Heart left ventricle (tissue), 16 donors: ENCODE measurements at regions not wholly inside any gene's neighbourhood (a gene's known extent, or its start where the extent isn't known, plus 50 kb on each side); places are given as distances from the start of the nearest gene placed in this dataset.

Experiments used
- ATAC-seq, 4 donors: fragments of 200-7000 bp; cut with Tn5 transposase; one replicate each; pipeline ENCODE4 v1.9.1; 2020 to 2022; ENCODE audit warnings: moderate library complexity in 4 of 4, mild to moderate bottlenecking in 3 of 4, moderate number of reproducible peaks in 1 of 4
- DNase-seq, 5 donors: peaks; one replicate each; pipeline ENCODE4 v3.0.0-alpha.2; 2020
- H3K27ac ChIP-seq, 12 donors: fragments of 200-600 bp; sonication (generic) in 4 of 12; one replicate each; pipeline versions ENCODE4 v1.5.0 to v1.8.0; 2016 to 2022; ENCODE audit warnings: mild to moderate bottlenecking in 2 of 12
- H3K27me3 ChIP-seq, 9 donors: fragments of 200-600 bp; sonication (generic) in 2 of 9; one replicate each; pipeline versions ENCODE4 v1.5.1 to v1.8.0; 2016 to 2022; ENCODE audit warnings: mild to moderate bottlenecking in 3 of 9
- H3K36me3 ChIP-seq, 9 donors: fragments of 200-600 bp; sonication (generic) in 2 of 9; one replicate each; pipeline versions ENCODE4 v1.5.0 to v1.8.0; 2018 to 2022; ENCODE audit warnings: mild to moderate bottlenecking in 2 of 9
- H3K4me1 ChIP-seq, 12 donors: fragments of 200-600 bp; sonication (generic) in 4 of 12; one replicate each; pipeline versions ENCODE4 v1.5.0 to v1.8.0; 2016 to 2022; ENCODE audit warnings: mild to moderate bottlenecking in 3 of 12
- H3K4me3 ChIP-seq, 12 donors: fragments of 200-600 bp; sonication (generic) in 4 of 12; one replicate each; pipeline versions ENCODE4 v1.5.0 to v1.8.0; 2017 to 2022; ENCODE audit warnings: mild to moderate bottlenecking in 9 of 12, moderate library complexity in 4 of 12
- H3K9me3 ChIP-seq, 12 donors: fragments of 200-600 bp; sonication (generic) in 4 of 12; one replicate each; pipeline versions ENCODE4 v1.5.0 to v1.8.0; 2016 to 2022; ENCODE audit warnings: mild to moderate bottlenecking in 1 of 12
- CTCF ChIP-seq, 12 donors: fragments of 200-600 bp; sonication (generic) in 4 of 12; IDR thresholded peaks; one replicate each; pipeline versions ENCODE4 v1.5.0 to v1.8.0; 2018 to 2022; ENCODE audit warnings: antibody characterized with exemption in 12 of 12, mild to moderate bottlenecking in 5 of 12
- POLR2A ChIP-seq, 2 donors: fragments of 450-650 bp; IDR thresholded peaks; one replicate each; pipeline ENCODE4 v1.6.1; 2017; ENCODE audit warnings: antibody characterized with exemption in 2 of 2, mild to moderate bottlenecking in 2 of 2, moderate library complexity in 2 of 2
- WGBS, 4 donors: extraction: QIAGEN DNeasy Blood & Tissue Kit in 2 of 4; methylation state at CpG; one replicate each; pipeline versions ENCODE4 v1.1.5 to v1.1.7; 2013 to 2018; 5-methylcytosine and 5-hydroxymethylcytosine counted together
- intact Hi-C, 10 donors: fragments of 100-400 bp; cut with DNase I; formaldehyde crosslinking; loops; one replicate each; pipeline versions ENCODE4 v1.11.1 to v1.14.2; 2022
- donor health status: ischemic (EF 13 %, LVEDD 7.1; RV severe dilation, severe dysfunction).
- donor health status: healthy with polysubstance abuse.
- donor health status: DM: no; HTN: yes; CAD: no.
- donor health status: DM: no; HTN: no; CAD: no.
- donor health status: ischemic (EF 25% LVEDD 6.9; RV normal size, moderate dysfunction).
- donor health status: ischemic (EF 25% LVEDD 5.7; RV mildly dilated, moderate dysfunction).
- donor health status: healthy.
- donor health status: DM: yes; HTN: yes; CAD: no.
- donor health status: ischemic (EF 35%, LVEDD 5.7; RV mildly dilated, moderate dysfunction).
- donor health status: nonischemic (EF 11% LVEDD 7.7; RV severe dilation, severe dysfunction).
- donor health status: DM: yes; HTN: yes; CAD: no.
- donor health status: PGD.
- donor health status: ischemic (EF 29% LVEDD 5.4; RV normal size, mild dysfunction).
- donor health status: nonischemic (EF 23%, LVEDD 6.1; RV moderate dilation, normal function).

- Histone ChIP-seq H3K9me3 (no peaks in the 10 kb centered on the region), H3K4me3 (no peak overlapping the region), H3K4me1 (peaks cover 0 to 18% (median 0%) of the 10 kb centered on the region in 12 donors), H3K27ac (peak overlapping the region in 11 of 12 donors; percentile 7 to 58 (median 50)), H3K36me3 (no peaks in the 10 kb centered on the region), H3K27me3 (no peaks in the 10 kb centered on the region)
- TF ChIP-seq POLR2A (IDR thresholded peaks at IDR 0.05), result no peak
- no peak for TF ChIP-seq CTCF (IDR thresholded peaks at IDR 0.05)
- peak in 1 of 4 donors; percentile 50 for ATAC-seq
- whole genome bisulfite sequencing, 4 donors, result 67 to 82% (median 77%) methylated on average over 2 of the region's 2 CpGs
- intact Hi-C loops, result loop anchor here in 1 of 10 donors (10.0 kb wide), 1 partner anchor 130 kb away; no protein-coding TSS in a partner anchor
- DNase-seq, result no peak
Measured at GRCh38 chr13:80605011-80605410, 264.1 kb upstream of the SPRY2 start.

- H3K27ac ChIP-seq, result peak overlapping the region in 9 of 12 donors; percentile 22 to 58 (median 51)
- H3K27me3 ChIP-seq, result no peaks in the 10 kb centered on the region
- H3K36me3 ChIP-seq, result no peaks in the 10 kb centered on the region
- no peaks in the 10 kb centered on the region for H3K9me3 ChIP-seq
- DNase-seq, result peak in 4 of 5 donors; percentile 32 to 37 (median 34)
- H3K4me3 ChIP-seq, result no peak overlapping the region
- peak in 8 of 12 donors; percentile 8 to 49 (median 18) for TF ChIP-seq CTCF (IDR thresholded peaks at IDR 0.05)
- TF ChIP-seq POLR2A (IDR thresholded peaks at IDR 0.05), result no peak
- peak in 3 of 4 donors; percentile 68 to 85 (median 84) for ATAC-seq
- intact Hi-C loops, result loop anchor here in 1 of 10 donors (10.0 kb wide), 1 partner anchor 129 kb away; no protein-coding TSS in a partner anchor
- WGBS, 4 donors, result 59 to 72% (median 67%) methylated on average over 3 of the region's 3 CpGs
- peaks cover 0 to 18% (median 0%) of the 10 kb centered on the region in 12 donors for H3K4me1 ChIP-seq
Measured at GRCh38 chr13:80604098-80604497, 263.2 kb upstream of the SPRY2 start.

GRCh38 chr13:80603351-80603750 is 262.4 kb upstream of the SPRY2 start:
- H3K36me3 ChIP-seq, result no peaks in the 10 kb centered on the region
- H3K27me3 ChIP-seq, result no peaks in the 10 kb centered on the region
- TF ChIP-seq CTCF (IDR thresholded peaks at IDR 0.05), result no peak
- TF ChIP-seq POLR2A (IDR thresholded peaks at IDR 0.05), result no peak
- intact Hi-C loops, result loop anchor here in 1 of 10 donors (10.0 kb wide), 1 partner anchor 129 kb away; no protein-coding TSS in a partner anchor
- peaks cover 0 to 18% (median 0%) of the 10 kb centered on the region in 12 donors for H3K4me1 ChIP-seq
- peak overlapping the region in 6 of 12 donors; percentile 22 to 54 (median 50) for H3K27ac ChIP-seq
- no peak overlapping the region for H3K4me3 ChIP-seq
- DNase-seq (no peak), ATAC-seq (no peak)
- no peaks in the 10 kb centered on the region for H3K9me3 ChIP-seq
- 33 to 60% (median 40%) methylated on average over 1 of the region's 1 CpG for WGBS, 4 donors

- intact Hi-C loops, result loop anchor here in 1 of 10 donors (10.0 kb wide), 1 partner anchor 125 kb away; no protein-coding TSS in a partner anchor
Measured at GRCh38 chr13:80599765-80600164, 258.8 kb upstream of the SPRY2 start.

More at GRCh38 chr13:80599765-80600164, 258.8 kb upstream of the SPRY2 start:
- H3K9me3 ChIP-seq, result no peaks in the 10 kb centered on the region
- no peak overlapping the region for H3K4me3 ChIP-seq
- H3K4me1 ChIP-seq, result peaks cover 0 to 7% (median 0%) of the 10 kb centered on the region in 12 donors
- H3K27me3 ChIP-seq, result no peaks in the 10 kb centered on the region
- no peaks in the 10 kb centered on the region for H3K36me3 ChIP-seq
- TF ChIP-seq CTCF (IDR thresholded peaks at IDR 0.05), result no peak
- no peak for TF ChIP-seq POLR2A (IDR thresholded peaks at IDR 0.05)
- no peak for ATAC-seq
- no peak for DNase-seq
- no peak overlapping the region for H3K27ac ChIP-seq
